ENCODE measurements at regions not wholly inside any gene's neighbourhood (a gene's known extent, or its start where the extent isn't known, plus 50 kb on each side); places are given as distances from the start of the nearest gene placed in this dataset. TPM values are rescaled to one million over a fixed set of nuclear protein-coding genes. Genes with fewer than 3 reads are reported as not detected.
A peak's percentile ranks its signal among the peaks of the same experiment; 100 is the strongest.

DNA sequence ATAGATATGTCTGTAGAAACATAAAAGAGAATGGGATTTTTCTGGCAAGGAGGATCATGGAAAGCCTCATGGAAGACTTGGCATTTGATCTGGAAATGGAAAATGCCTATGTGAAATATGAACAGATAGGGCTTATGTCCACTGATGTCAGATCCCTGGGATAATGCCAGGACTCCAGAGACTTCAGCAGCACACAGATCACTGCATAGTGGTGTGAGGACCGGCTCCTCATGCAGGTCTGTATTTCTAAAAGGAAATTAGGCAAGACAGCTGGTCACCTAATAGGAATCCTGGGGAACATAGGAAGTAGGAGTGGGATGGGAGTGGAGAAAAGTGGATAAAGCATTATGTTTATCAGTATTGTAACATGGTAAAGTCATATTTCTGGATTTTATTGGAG is 56.8 kb upstream of the IPO9 start:
- H3K9me3 ChIP-seq (replicated peaks; ENCODE audit: low read length), result peaks cover 8% of the 10 kb centered on the region
- H3K4me2 ChIP-seq (ENCODE audit: low read length), result no peak overlapping the region
- no peak overlapping the region for H3K4me3 ChIP-seq (ENCODE audit: low read length)
- peaks cover 12% of the 10 kb centered on the region for H3K36me3 ChIP-seq (ENCODE audit: insufficient read depth, low read length)
- peaks cover 51% of the 10 kb centered on the region for H3K4me1 ChIP-seq (ENCODE audit: control insufficient read depth, insufficient read depth, low read length)
- H3K9ac ChIP-seq (ENCODE audit: low read depth, low read length), result no peak overlapping the region
- no peaks in the 10 kb centered on the region for H3K27me3 ChIP-seq (ENCODE audit: control insufficient read depth, insufficient read depth, low read length)

DNA sequence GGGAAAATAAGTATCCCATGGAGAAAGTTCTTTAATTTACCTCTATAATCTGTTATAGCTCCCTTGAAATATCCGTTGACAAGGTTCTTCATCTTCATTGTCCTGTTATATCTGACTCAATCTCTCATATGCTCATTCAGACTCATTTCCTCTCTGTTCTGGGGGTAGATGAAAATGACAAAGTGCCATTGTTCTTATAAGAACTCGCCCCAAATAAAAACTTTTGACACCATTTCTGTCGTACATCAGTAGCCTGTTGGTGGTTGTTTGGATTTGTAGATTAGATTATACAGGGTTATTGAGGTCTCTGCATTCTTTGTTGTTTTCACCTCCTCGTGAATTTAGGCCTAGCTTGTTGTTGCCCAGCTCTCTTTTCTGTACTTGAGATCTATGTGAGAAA is 55.2 kb upstream of the IPO9 start:
- H3K4me2 ChIP-seq (ENCODE audit: low read length), result no peak overlapping the region
- no peak overlapping the region for H3K9ac ChIP-seq (ENCODE audit: low read depth, low read length)
- no peak overlapping the region for H3K4me3 ChIP-seq (ENCODE audit: low read length)
- no peaks in the 10 kb centered on the region for H3K27me3 ChIP-seq (ENCODE audit: control insufficient read depth, insufficient read depth, low read length)
- peaks cover 60% of the 10 kb centered on the region for H3K4me1 ChIP-seq (ENCODE audit: control insufficient read depth, insufficient read depth, low read length)
- peaks cover 8% of the 10 kb centered on the region for H3K9me3 ChIP-seq (replicated peaks; ENCODE audit: low read length)
- peaks cover 13% of the 10 kb centered on the region for H3K36me3 ChIP-seq (ENCODE audit: insufficient read depth, low read length)

DNA sequence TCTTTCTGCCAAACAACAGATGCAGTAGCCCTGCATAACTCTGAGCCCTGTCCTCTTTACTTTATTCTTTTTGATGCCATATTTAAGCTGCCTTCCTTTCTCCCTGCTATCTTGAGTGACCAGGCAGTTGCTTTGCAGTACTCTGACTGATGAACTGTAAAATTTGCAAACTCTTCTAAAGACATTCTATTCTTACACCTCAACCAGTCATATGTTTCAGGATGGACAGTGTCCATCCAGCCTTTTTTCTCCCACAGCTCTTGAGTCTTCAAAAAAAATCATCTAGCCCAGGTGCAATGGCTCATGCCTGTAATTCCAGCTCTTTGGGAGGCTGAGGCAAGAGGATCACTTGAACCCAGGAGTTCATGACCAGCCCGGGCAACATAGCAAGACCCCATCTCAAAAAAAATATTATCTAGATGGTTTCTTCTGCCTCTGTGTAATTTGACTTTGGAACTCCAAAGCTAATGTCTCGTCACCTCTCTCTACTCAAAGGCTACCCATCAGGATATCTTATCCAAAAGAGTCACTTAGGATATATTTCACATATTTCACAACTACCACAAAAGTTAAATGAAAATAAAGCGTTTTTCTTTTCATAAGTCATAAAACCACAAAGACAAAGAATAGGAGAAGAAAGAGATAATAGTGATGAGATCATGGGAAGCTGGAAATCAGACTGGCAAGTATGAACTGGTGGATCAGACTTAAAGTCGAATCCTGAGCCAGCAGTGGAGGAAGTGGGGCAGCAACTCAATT is 54.6 kb upstream of the IPO9 start:
- Histone ChIP-seq H3K9me3 (replicated peaks; ENCODE audit: low read length) (peaks cover 8% of the 10 kb centered on the region), H3K4me3 (ENCODE audit: low read length) (no peak overlapping the region), H3K4me2 (ENCODE audit: low read length) (peak overlapping the region; percentile 13), H3K27me3 (ENCODE audit: control insufficient read depth, insufficient read depth, low read length) (no peaks in the 10 kb centered on the region), H3K36me3 (ENCODE audit: insufficient read depth, low read length) (peaks cover 13% of the 10 kb centered on the region), H3K9ac (ENCODE audit: low read depth, low read length) (peak overlapping the region; percentile 37), H3K4me1 (ENCODE audit: control insufficient read depth, insufficient read depth, low read length) (peaks cover 64% of the 10 kb centered on the region)

DNA sequence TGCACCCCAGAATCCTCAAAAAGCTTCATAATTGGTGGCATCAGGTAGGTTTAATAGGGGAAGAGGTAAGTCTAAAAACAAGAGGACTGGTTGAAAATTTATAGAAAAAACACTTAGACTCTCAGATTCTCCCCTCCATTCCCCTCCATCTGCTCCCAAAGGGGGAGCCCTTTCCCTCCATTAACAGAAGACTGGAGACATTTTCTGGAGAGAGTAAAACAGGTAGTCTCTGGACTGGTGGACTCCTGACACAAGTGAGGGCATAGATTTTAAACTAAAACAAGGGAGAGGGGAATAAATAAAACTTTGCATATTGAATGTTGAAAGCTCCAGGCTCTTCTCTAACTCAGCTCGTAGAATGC is 54.0 kb upstream of the IPO9 start:
- Histone ChIP-seq H3K4me2 (ENCODE audit: low read length) (no peak overlapping the region), H3K36me3 (ENCODE audit: insufficient read depth, low read length) (peaks cover 13% of the 10 kb centered on the region), H3K27me3 (ENCODE audit: control insufficient read depth, insufficient read depth, low read length) (no peaks in the 10 kb centered on the region), H3K4me3 (ENCODE audit: low read length) (no peak overlapping the region), H3K4me1 (ENCODE audit: control insufficient read depth, insufficient read depth, low read length) (peaks cover 66% of the 10 kb centered on the region), H3K9ac (ENCODE audit: low read depth, low read length) (peak overlapping the region; percentile 37), H3K9me3 (replicated peaks; ENCODE audit: low read length) (peaks cover 8% of the 10 kb centered on the region)

DNA sequence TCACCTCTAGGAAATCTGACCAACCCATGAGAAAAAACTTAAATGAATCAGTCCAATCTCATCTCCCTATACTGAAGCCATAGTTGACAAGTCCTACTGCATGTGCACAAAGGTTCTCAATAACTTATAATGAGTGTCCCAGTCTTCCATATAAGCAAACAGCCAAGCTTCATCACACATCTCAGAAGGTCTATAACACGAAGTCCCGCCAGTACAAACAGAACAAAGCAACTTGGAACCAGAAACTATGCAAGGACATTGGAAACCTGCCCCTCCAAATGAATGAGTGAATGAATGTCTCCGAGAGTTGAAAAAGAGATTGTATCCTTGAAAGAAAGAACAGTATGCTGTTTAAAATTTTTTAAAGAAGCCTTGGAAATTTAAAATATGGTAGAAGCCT is 53.6 kb upstream of the IPO9 start:
- Histone ChIP-seq H3K4me1 (ENCODE audit: control insufficient read depth, insufficient read depth, low read length) (peaks cover 62% of the 10 kb centered on the region), H3K36me3 (ENCODE audit: insufficient read depth, low read length) (peaks cover 17% of the 10 kb centered on the region), H3K27me3 (ENCODE audit: control insufficient read depth, insufficient read depth, low read length) (no peaks in the 10 kb centered on the region), H3K4me2 (ENCODE audit: low read length) (no peak overlapping the region), H3K9ac (ENCODE audit: low read depth, low read length) (no peak overlapping the region), H3K4me3 (ENCODE audit: low read length) (no peak overlapping the region), H3K9me3 (replicated peaks; ENCODE audit: low read length) (peaks cover 8% of the 10 kb centered on the region)

DNA sequence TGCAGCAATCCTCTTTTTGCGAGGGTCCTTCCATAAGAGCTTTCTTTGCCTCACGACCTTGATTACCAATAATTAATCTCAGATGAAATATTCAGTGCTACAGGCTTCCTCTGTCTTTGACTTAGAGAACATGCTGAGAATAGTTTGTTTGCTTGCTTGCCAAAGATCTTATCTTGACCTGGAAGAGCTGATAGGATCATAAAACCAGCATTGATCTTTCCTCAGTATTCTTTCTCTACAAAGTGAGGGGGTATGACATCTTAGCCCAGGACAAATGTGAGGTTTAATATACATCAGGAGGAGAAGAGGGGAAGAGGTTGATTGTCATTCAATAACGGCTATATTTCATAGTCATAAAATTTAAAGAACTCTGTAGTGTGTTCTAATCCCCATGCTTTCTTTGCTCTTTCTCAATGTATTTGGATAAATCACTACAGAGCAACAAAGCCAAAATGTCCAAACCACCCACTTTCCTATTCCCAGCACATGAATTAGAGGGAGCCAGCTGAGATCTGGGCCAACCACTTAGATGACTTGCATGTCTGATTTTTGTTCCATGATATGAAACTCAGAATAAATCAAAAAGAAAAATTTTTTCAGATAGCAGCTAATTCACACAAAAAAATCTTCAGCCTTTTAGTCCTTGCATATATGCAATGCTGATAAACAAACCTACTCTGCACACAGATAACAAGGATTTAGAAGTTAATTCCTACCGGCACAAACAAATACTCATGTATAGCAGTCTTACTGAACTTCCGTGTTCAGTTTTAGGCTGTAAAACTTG is 50.5 kb upstream of the IPO9 start:
- Histone ChIP-seq H3K9me3 (replicated peaks; ENCODE audit: low read length) (no peaks in the 10 kb centered on the region), H3K4me3 (ENCODE audit: low read length) (no peak overlapping the region), H3K4me1 (ENCODE audit: control insufficient read depth, insufficient read depth, low read length) (peaks cover 68% of the 10 kb centered on the region), H3K27me3 (ENCODE audit: control insufficient read depth, insufficient read depth, low read length) (no peaks in the 10 kb centered on the region), H3K4me2 (ENCODE audit: low read length) (no peak overlapping the region), H3K9ac (ENCODE audit: low read depth, low read length) (no peak overlapping the region), H3K36me3 (ENCODE audit: insufficient read depth, low read length) (peaks cover 45% of the 10 kb centered on the region)

Small RNAs in the stretch of these regions (small RNA-seq; reads per million reads assigned to genes)
- not detected for gene MIR5191
- gene RNU6-501P, result not detected

Measured in skeletal muscle satellite cell (primary cell).